ENCODE measurements at regions not wholly inside any gene's neighbourhood (a gene's known extent, or its start where the extent isn't known, plus 50 kb on each side); places are given as distances from the start of the nearest gene placed in this dataset.

DNA sequence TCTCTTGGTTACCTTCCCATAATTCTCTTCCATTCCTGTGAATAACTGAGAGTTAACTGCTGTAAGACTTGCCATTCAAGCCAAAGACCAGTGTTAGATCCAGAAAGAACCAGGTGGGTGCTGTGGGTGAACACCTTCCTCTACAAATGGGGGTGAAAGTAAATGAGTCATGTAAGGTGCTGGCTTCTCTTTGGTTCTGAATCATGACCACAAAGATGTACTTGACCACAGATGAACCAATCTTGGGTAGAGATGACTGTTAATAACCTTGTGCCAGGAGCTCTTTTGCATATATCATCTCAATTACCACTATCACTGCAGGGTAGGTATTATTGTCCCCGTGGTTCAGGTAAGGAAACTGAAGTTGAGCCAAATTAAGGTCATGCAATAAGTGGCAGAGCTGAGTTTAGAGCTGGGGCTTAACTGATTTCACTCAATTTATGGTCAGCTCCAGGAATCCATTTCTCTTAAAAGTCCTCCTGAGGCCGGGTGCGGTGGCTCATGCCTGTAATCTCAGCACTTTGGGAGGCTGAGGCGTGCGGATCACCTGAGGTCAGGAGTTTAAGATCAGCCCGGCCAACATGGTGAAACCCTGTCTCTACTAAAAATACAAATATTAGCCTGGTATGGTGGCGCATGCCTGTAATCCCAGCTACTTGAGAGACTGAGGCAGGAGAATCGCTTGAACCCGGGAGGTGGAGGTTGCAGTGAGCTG lies 244.9 kb upstream of the CXCR4 start:
- no peaks in the 10 kb centered on the region for H3K4me1 ChIP-seq (ENCODE audit: insufficient read depth, low read length, poor library complexity, severe bottlenecking)
- H3K9me3 ChIP-seq (ENCODE audit: low read depth, low read length, poor library complexity, severe bottlenecking), result no peaks in the 10 kb centered on the region
- TF ChIP-seq EZH2 (IDR thresholded peaks at IDR 0.05; ENCODE audit: borderline replicate concordance, low read depth, low read length, poor library complexity, severe bottlenecking) (no peak), CTCF (conservative IDR thresholded peaks at IDR 0.05; ENCODE audit: low read depth, low read length) (no peak)
- DNase-seq (ENCODE audit: low spot score), result no peak
- H3K27me3 ChIP-seq (replicated peaks; ENCODE audit: insufficient read depth, low read depth, low read length, poor library complexity), result peaks cover 2% of the 10 kb centered on the region
- H3K4me3 ChIP-seq (ENCODE audit: low read depth, low read length, poor library complexity, severe bottlenecking), result no peak overlapping the region
- no peaks in the 10 kb centered on the region for H3K36me3 ChIP-seq (ENCODE audit: insufficient read depth, low read length, poor library complexity, severe bottlenecking)
- ChIA-PET POLR2A (ENCODE audit: low non-redundant PET) (no interaction called here), CTCF (no interaction called here)
- H3K27ac ChIP-seq (ENCODE audit: low read depth, low read length, poor library complexity, severe bottlenecking), result no peak overlapping the region
- BruUV-seq (replicated peaks), result no TSS peak
- intact Hi-C loops (cut with micrococcal nuclease; ENCODE audit: unreplicated experiment), result no loop called here

- Histone ChIP-seq H3K4me3 (ENCODE audit: low read depth, low read length, poor library complexity, severe bottlenecking) (no peak overlapping the region), H3K4me1 (ENCODE audit: insufficient read depth, low read length, poor library complexity, severe bottlenecking) (no peaks in the 10 kb centered on the region), H3K27me3 (replicated peaks; ENCODE audit: insufficient read depth, low read depth, low read length, poor library complexity) (peaks cover 2% of the 10 kb centered on the region), H3K36me3 (ENCODE audit: insufficient read depth, low read length, poor library complexity, severe bottlenecking) (no peaks in the 10 kb centered on the region), H3K9me3 (ENCODE audit: low read depth, low read length, poor library complexity, severe bottlenecking) (no peaks in the 10 kb centered on the region), H3K27ac (ENCODE audit: low read depth, low read length, poor library complexity, severe bottlenecking) (no peak overlapping the region)
- CTCF ChIA-PET, result no interaction called here
- no TSS peak for BruUV-seq (replicated peaks)
- DNase-seq (ENCODE audit: low spot score), result no peak
- POLR2A ChIA-PET (ENCODE audit: low non-redundant PET), result no interaction called here
- TF ChIP-seq EZH2 (IDR thresholded peaks at IDR 0.05; ENCODE audit: borderline replicate concordance, low read depth, low read length, poor library complexity, severe bottlenecking) (no peak), CTCF (conservative IDR thresholded peaks at IDR 0.05; ENCODE audit: low read depth, low read length) (no peak)
- intact Hi-C loops (cut with micrococcal nuclease; ENCODE audit: unreplicated experiment), result no loop called here
Measured at GRCh38 chr2:136361521-136361920, 243.6 kb upstream of the CXCR4 start.

GRCh38 chr2:136360790-136361189 lies 242.8 kb upstream of the CXCR4 start:
- H3K27ac ChIP-seq (ENCODE audit: low read depth, low read length, poor library complexity, severe bottlenecking), result no peak overlapping the region
- BruUV-seq (replicated peaks), result no TSS peak
- no peak overlapping the region for H3K4me3 ChIP-seq (ENCODE audit: low read depth, low read length, poor library complexity, severe bottlenecking)
- POLR2A ChIA-PET (ENCODE audit: low non-redundant PET), result no interaction called here
- H3K36me3 ChIP-seq (ENCODE audit: insufficient read depth, low read length, poor library complexity, severe bottlenecking), result no peaks in the 10 kb centered on the region
- no peaks in the 10 kb centered on the region for H3K9me3 ChIP-seq (ENCODE audit: low read depth, low read length, poor library complexity, severe bottlenecking)
- intact Hi-C loops (cut with micrococcal nuclease; ENCODE audit: unreplicated experiment), result no loop called here
- DNase-seq (ENCODE audit: low spot score), result no peak
- TF ChIP-seq EZH2 (IDR thresholded peaks at IDR 0.05; ENCODE audit: borderline replicate concordance, low read depth, low read length, poor library complexity, severe bottlenecking) (no peak), CTCF (conservative IDR thresholded peaks at IDR 0.05; ENCODE audit: low read depth, low read length) (no peak)
- CTCF ChIA-PET, result no interaction called here
- H3K27me3 ChIP-seq (replicated peaks; ENCODE audit: insufficient read depth, low read depth, low read length, poor library complexity), result peaks cover 2% of the 10 kb centered on the region
- no peaks in the 10 kb centered on the region for H3K4me1 ChIP-seq (ENCODE audit: insufficient read depth, low read length, poor library complexity, severe bottlenecking)
